ENCODE measurements at regions not wholly inside any gene's neighbourhood (a gene's known extent, or its start where the extent isn't known, plus 50 kb on each side); places are given as distances from the start of the nearest gene placed in this dataset.

DNA sequence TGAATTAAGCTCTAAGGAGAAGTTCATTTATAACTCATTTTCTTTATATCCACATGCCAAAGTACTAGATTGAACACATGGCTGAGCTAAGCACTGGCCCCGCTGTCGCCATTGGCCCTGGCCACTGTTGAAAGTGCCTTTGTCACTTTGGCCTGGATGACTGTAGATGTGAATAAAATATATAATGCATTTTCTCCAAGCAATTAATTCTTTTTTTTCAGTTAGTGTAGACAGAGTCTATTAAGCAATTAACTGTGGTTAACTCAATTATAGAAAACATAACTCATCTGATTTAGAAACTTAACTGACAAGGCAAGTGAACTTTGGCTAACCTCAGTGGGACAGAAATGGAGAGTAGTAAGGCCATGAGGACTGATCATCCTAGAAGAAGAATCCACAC, 965.6 kb downstream of the EFNB2 start:
- no peak for TF ChIP-seq GATA3 (IDR thresholded peaks at IDR 0.05; ENCODE audit: low read depth, low read length)
- TF ChIP-seq GATA2 (IDR thresholded peaks at IDR 0.05; ENCODE audit: low read depth, low read length), result no peak

DNA sequence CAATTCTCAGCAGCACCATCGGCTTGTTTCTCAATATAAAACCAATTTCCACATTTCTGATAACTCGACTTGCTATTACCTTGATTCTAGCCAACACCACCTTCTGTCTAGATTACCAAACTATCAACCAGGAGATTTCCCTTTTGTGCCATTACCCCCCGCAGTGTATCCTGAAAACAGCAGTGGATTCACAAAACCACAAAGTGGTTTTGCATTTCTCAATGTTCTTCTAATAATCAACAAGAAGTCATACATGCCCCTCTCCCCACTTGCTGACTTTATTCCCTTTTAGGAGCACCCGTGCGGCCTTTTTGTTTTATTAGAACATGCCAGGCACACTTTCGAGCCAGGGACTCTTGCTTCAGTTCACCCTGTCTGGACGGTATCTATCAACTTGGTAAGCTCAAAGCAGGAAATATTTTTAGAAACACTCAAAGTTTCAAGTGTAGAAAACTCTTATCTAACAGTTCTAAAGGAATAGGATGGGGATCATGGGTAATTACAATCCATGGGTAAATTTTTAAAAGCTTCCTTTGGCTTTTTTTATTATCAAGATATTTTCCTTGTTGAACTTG, 967.4 kb downstream of the EFNB2 start:
- TF ChIP-seq GATA3 (IDR thresholded peaks at IDR 0.05; ENCODE audit: low read depth, low read length) (no peak), GATA2 (IDR thresholded peaks at IDR 0.05; ENCODE audit: low read depth, low read length) (no peak)

DNA sequence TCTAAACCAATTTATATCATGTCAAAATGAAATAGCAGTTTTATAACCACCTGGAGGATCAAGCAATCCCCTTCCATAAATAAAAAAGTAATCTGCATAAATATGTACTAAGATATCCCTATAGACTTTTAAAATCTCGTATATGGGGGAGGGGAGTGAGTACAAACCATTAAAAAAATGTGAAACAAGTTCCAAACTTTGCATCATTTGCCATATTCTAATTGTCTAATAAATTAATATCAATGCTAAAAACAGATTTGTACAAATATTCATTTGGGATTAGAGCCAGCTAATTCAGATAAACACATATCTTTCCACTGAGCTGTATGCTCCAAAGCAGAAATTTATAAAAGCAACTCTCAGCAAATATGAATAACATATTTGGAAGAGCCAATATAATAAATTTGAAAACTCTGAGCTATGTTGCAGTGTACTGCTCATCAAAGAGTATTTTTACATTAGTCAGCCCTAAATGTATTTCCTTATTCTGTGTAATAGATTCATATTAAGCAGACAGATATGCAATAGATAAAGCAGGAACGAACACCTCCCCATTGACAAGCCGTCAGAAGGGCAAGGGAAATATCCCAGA, 970.2 kb downstream of the EFNB2 start:
- TF ChIP-seq GATA3 (IDR thresholded peaks at IDR 0.05; ENCODE audit: low read depth, low read length), result no peak
- TF ChIP-seq GATA2 (IDR thresholded peaks at IDR 0.05; ENCODE audit: low read depth, low read length), result no peak

DNA sequence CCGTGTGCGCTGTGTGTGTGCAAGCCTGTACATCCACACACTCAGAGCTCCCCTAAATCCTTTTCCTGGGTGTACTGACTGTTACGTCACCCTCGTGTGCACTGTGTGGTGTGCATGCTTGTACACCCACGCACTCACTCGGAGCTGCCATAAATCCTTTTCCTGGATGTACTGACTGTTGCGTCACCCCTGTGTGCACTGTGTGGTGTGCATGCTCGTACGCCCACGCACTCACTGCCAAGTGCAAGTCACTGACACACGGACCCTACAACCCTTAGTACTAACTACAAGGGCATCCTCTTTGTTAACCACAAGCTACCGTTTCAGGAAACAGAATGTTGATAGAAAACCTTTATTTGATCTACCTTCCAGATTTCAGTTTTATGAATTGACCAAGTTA, 983.4 kb downstream of the EFNB2 start:
- TF ChIP-seq GATA2 (IDR thresholded peaks at IDR 0.05; ENCODE audit: low read depth, low read length) (no peak), GATA3 (IDR thresholded peaks at IDR 0.05; ENCODE audit: low read depth, low read length) (no peak)

DNA sequence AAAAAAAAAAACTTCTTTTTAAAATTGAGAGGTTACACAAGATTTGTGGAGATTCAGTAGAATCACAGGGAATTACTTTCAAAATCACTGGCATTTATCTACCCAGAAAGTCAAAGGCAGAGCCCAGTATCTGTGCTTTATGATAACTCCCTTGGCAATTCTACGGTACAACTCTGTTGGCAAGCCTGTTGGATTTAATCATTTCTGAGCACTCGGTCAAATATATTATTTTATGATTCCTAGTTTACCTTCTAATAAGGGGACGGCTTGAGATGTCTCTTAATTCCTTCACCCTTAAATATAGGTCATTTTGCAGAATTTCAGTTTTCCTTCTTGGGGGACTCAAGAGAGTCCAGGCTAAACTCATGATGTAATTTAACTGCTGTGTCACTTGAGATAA, 987.6 kb downstream of the EFNB2 start:
- TF ChIP-seq GATA3 (IDR thresholded peaks at IDR 0.05; ENCODE audit: low read depth, low read length) (no peak), GATA2 (IDR thresholded peaks at IDR 0.05; ENCODE audit: low read depth, low read length) (no peak)

DNA sequence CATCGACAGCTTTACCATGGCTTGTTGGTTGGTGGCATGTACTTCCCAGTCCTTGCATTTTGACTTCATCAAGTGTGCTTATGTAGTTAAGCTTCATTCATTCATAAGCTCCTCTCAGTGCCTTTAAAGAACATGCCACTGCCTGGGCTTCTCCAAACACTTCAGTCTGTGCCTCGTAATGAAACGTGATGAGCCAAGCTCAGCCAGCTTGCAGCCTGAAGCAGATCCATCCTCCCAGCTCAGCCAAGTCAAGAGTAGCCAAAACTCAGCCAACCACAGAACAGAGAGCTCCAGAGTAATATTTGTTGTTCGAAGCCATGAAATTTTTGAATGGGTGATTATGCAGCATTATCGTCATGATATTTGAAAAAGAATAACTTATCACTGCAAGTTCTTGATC, 989.7 kb downstream of the EFNB2 start:
- TF ChIP-seq GATA3 (IDR thresholded peaks at IDR 0.05; ENCODE audit: low read depth, low read length) (no peak), GATA2 (IDR thresholded peaks at IDR 0.05; ENCODE audit: low read depth, low read length) (no peak)

DNA sequence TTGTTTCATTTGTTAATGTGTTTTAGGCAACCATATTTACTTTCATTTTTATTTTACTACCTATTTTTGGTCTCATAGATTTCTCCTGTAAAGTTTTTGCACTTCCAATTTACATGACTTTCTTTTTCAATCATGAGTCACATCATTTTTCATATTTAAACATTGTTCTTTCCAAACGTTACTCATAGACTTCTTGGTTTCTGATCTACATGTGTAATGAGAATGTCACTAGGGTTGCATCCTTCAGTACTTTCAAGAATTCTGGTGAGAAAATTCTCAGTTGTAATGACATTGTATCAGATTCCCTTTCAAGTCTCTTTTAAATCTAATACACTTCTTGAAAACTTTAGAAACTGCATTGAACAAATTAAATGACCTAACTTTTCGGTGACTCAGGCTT, 991.7 kb downstream of the EFNB2 start:
- TF ChIP-seq GATA2 (IDR thresholded peaks at IDR 0.05; ENCODE audit: low read depth, low read length) (no peak), GATA3 (IDR thresholded peaks at IDR 0.05; ENCODE audit: low read depth, low read length) (no peak)

DNA sequence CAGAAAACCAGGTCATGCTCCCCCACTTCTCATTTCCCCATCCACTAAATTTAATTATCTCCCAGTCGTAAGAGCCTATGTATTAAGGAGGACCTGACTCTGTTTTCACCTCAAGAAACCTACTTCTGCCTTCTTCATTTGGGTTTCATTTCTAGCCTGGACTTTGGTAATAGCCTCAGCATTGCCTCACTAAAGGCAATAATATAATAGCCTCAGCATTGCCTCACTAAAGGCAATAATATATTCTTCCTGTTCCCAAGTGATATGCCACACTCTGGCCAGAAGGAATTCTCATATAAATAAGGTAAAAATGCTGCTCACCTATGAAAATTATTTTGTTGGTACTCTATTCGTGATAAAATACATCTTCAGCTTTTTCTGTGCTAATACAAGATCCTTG, 993.9 kb downstream of the EFNB2 start:
- TF ChIP-seq GATA3 (IDR thresholded peaks at IDR 0.05; ENCODE audit: low read depth, low read length) (no peak), GATA2 (IDR thresholded peaks at IDR 0.05; ENCODE audit: low read depth, low read length) (no peak)

DNA sequence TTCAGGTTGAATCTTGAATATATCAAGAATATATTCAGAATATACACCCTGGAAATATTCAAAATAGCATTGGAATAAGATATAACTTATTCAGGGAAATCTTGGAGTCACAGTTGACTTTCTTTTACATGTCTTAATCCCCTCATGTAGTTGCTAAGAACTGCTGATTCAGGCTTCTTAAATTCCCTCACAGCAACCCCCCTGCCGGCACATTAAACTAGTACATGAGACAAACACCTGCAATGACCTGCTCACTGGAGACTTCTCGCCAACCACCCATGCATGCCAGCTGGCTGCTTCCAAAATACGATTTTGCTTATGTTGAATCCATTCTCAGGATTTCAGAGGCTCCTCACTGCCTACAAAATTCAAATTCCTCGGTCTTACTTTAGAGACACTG, 997.1 kb downstream of the EFNB2 start:
- no peak for TF ChIP-seq GATA2 (IDR thresholded peaks at IDR 0.05; ENCODE audit: low read depth, low read length)
- no peak for TF ChIP-seq GATA3 (IDR thresholded peaks at IDR 0.05; ENCODE audit: low read depth, low read length)

DNA sequence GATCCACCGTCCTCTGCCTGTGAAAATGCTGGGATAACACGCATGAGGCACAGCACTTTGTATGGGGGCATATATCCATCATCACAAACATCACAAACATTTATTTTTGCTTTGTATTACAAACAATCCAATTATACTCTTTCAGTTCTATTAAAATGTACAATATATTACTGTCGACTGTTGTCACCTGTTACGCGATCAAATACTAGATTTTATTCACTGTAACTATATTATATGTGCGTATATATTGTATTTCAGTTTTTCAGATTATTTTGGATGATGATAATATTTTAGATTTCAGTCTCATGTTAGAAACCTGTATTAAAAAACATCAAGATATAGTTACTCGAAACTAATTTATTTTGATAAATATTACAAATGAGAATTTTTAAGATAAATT, 998.3 kb downstream of the EFNB2 start:
- TF ChIP-seq GATA3 (IDR thresholded peaks at IDR 0.05; ENCODE audit: low read depth, low read length) (no peak), GATA2 (IDR thresholded peaks at IDR 0.05; ENCODE audit: low read depth, low read length) (no peak)

DNA sequence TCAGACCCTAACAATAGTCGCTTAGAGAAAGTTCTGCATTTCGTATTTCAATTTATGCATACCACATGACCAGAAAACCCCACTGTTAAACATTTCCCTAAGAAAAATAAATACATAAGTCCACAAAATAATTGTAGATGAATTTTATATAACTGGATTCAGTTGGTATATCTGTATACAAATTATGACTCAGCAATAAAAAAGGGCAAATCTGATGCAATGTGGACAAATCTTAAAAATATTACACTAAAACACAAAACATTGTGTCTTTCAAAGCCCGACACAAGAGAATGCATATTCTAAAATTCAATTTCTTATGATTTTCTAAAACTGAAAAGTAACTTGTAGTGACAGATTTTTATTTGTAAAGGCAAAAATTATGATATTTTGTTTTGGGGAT, 1005.0 kb downstream of the EFNB2 start:
- no peak for TF ChIP-seq GATA3 (IDR thresholded peaks at IDR 0.05; ENCODE audit: low read depth, low read length)
- no peak for TF ChIP-seq GATA2 (IDR thresholded peaks at IDR 0.05; ENCODE audit: low read depth, low read length)

DNA sequence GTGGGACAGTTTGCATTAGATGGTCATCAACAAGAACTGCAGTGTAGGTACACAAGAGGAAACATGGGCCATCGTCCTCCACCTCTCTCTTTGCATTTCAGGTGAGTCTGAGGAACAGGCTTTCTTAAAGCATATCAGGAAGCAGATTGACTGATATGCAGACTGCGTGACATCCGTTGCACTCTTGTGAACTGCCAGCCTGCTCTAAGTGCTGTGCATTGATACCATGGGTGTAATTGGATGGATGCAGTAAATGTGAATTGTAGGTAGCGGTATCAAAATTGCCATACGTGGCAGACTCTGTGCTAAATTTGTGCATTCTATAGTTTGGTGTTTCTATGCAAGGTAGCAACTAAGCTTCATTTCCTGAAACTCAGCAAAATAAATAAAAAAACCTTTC, 1008.3 kb downstream of the EFNB2 start:
- no peak for TF ChIP-seq GATA2 (IDR thresholded peaks at IDR 0.05; ENCODE audit: low read depth, low read length)
- TF ChIP-seq GATA3 (IDR thresholded peaks at IDR 0.05; ENCODE audit: low read depth, low read length), result no peak

DNA sequence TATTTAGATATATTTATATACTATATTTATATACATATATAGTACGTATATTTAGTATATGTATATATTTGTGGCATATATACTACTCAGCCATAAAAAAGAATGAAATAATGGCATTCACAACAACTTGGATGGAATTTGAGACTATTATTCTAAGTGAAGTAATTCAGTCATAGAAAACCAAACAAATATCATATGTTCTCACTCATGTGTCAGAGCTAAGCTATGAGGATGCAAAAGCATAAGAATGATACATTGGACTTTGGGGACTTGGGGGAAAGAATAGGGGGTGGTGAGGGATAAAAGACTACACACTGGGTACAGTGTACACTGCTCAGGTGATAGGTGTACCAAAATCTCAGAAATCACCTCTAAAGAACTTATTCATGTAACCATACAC, 1015.7 kb downstream of the EFNB2 start:
- no peak for TF ChIP-seq GATA3 (IDR thresholded peaks at IDR 0.05; ENCODE audit: low read depth, low read length)
- no peak for TF ChIP-seq GATA2 (IDR thresholded peaks at IDR 0.05; ENCODE audit: low read depth, low read length)

DNA sequence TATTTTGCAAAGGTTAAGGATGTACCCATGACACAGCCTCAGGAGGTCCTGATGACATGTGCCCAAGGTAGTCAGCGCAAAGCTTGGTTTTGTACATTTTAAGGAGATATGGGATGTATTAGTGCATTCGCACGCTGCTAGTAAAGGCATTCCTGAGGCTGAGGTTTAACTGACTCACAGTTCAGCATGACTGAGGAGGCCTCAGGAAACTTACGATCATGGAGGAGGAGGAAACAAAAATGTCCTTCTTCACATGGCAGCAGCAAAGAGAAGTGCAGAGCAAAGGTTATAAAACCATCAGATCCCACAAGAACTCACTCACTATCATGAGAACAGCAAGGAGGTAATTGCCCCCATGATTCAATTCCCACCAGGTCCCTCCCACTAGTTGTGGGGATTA, 1017.4 kb downstream of the EFNB2 start:
- no peak for TF ChIP-seq GATA3 (IDR thresholded peaks at IDR 0.05; ENCODE audit: low read depth, low read length)
- TF ChIP-seq GATA2 (IDR thresholded peaks at IDR 0.05; ENCODE audit: low read depth, low read length), result no peak

DNA sequence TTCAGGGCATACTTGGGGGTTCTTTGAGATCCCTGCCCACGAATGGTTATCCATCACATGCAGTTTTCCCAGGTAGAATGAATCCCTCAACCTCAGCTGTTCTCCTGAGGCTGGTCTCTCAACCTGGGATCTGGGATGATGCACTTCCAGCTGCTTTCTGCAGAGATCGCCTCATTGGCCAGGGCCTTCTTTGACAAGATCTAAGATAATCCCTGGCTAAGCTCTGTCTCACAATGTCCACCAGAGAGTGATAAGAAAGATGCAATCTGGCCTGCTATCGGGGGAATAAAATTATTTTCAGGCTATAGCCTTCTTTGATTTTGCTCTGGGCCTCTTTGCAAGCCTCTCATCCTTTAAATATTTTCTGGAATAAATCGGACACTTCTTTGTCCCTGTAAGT, 1021.1 kb downstream of the EFNB2 start:
- TF ChIP-seq GATA2 (IDR thresholded peaks at IDR 0.05; ENCODE audit: low read depth, low read length), result no peak
- TF ChIP-seq GATA3 (IDR thresholded peaks at IDR 0.05; ENCODE audit: low read depth, low read length), result no peak

DNA sequence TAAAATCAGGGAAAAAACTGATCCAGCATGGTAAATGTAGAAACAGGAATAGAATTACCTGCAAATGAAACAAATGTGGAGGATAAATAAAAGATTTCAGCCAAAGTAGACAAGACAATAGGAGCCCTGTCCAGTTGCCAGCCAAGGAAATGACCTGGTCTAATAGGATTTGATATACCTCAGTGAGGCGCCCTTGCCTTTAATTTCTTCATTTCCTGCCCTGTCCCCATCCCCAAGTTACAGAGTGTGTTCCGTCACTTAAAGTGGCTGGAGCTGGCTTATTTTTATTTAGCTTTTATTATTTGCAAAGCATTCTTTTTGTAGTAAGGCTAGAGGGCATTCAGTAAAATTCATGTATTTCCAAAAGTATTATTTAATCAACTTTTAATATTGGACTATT, 1022.0 kb downstream of the EFNB2 start:
- TF ChIP-seq GATA3 (IDR thresholded peaks at IDR 0.05; ENCODE audit: low read depth, low read length), result no peak
- no peak for TF ChIP-seq GATA2 (IDR thresholded peaks at IDR 0.05; ENCODE audit: low read depth, low read length)

Data from SH-SY5Y (cell line).